SU-DHL-6 (cell line): ENCODE measurements at regions not wholly inside any gene's neighbourhood (a gene's known extent, or its start where the extent isn't known, plus 50 kb on each side); places are given as distances from the start of the nearest gene placed in this dataset.
"Not testable (repeated sequence)": the region's sequence is repeated elsewhere in the genome, so short reads cannot be mapped to it uniquely, and the experiment has no call there.

Experiments
- EZH2phosphoT487 ChIP-seq: fragments of 200-600 bp; sonication (generic), shearing (Covaris generic); conservative IDR thresholded peaks from 2 replicates; pipeline ENCODE4 v1.6.1; 2018; ENCODE audit warnings: mild to moderate bottlenecking, antibody characterized with exemption, low read length, moderate library complexity, mixed read lengths
- TF ChIP-seq, protein P1 (sequence below): fragments of 200-600 bp; sonication (generic); IDR thresholded peaks from one replicate; pipeline ENCODE4 v1.5.1; 2017; ENCODE audit warnings: antibody characterized with exemption, mild to moderate bottlenecking, low read length, moderate library complexity; ENCODE audit not compliant: insufficient read depth, poor library complexity, severe bottlenecking

DNA sequence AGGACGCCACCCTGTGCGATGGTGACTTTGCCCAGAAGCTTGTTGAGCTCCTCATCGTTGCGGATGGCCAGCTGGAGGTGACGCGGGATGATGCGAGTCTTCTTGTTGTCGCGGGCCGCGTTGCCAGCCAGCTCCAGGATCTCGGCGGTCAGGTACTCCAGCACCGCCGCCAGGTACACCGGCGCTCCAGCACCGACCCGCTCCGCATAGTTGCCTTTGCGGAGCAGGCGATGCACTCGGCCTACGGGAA is 97.9 kb downstream of the OR2B2 start:
- TF ChIP-seq, protein P1, sequence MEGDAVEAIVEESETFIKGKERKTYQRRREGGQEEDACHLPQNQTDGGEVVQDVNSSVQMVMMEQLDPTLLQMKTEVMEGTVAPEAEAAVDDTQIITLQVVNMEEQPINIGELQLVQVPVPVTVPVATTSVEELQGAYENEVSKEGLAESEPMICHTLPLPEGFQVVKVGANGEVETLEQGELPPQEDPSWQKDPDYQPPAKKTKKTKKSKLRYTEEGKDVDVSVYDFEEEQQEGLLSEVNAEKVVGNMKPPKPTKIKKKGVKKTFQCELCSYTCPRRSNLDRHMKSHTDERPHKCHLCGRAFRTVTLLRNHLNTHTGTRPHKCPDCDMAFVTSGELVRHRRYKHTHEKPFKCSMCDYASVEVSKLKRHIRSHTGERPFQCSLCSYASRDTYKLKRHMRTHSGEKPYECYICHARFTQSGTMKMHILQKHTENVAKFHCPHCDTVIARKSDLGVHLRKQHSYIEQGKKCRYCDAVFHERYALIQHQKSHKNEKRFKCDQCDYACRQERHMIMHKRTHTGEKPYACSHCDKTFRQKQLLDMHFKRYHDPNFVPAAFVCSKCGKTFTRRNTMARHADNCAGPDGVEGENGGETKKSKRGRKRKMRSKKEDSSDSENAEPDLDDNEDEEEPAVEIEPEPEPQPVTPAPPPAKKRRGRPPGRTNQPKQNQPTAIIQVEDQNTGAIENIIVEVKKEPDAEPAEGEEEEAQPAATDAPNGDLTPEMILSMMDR, result not testable (repeated sequence)
- not testable (repeated sequence) for TF ChIP-seq EZH2phosphoT487
